HG03432 (cell line): ENCODE measurements at regions not wholly inside any gene's neighbourhood (a gene's known extent, or its start where the extent isn't known, plus 50 kb on each side); places are given as distances from the start of the nearest gene placed in this dataset.
"Not testable (repeated sequence)": the region's sequence is repeated elsewhere in the genome, so short reads cannot be mapped to it uniquely, and the experiment has no call there.

Experiments
- ATAC-seq: cut with Tn5 transposase; IDR thresholded peaks from one replicate; pipeline ENCODE4 v1.9.1; 2021; ENCODE audit warnings: mild to moderate bottlenecking, moderate library complexity; ENCODE audit not compliant: unreplicated experiment

- ATAC-seq, result no peak
Observed at GRCh38 chr3:118077332-118077731, 957.3 kb downstream of the IGSF11 start.

- ATAC-seq, result no peak
Observed at GRCh38 chr3:118080889-118081288, 953.8 kb downstream of the IGSF11 start.

DNA sequence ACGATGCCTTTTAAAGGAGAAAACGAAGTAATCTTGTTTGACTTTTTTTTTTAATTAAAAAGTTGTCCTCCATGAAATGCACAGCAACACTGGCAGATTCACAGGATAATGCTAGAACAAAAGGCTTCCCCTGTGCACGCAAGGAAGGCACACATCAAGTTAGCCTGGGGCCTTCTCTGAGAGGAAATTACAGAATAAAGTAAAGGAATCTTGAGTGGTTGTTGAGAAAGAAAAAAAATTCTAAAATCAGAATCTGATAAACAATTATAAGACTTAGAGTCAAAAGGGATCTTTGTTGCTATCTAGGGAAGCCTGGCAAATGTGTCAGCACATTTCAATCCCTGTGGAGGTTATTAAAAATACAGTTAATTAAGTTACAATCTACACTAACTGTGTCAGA is 946.0 kb downstream of the IGSF11 start:
- ATAC-seq, result no peak

GRCh38 chr3:118089563-118089962 is 945.1 kb downstream of the IGSF11 start:
- no peak for ATAC-seq

DNA sequence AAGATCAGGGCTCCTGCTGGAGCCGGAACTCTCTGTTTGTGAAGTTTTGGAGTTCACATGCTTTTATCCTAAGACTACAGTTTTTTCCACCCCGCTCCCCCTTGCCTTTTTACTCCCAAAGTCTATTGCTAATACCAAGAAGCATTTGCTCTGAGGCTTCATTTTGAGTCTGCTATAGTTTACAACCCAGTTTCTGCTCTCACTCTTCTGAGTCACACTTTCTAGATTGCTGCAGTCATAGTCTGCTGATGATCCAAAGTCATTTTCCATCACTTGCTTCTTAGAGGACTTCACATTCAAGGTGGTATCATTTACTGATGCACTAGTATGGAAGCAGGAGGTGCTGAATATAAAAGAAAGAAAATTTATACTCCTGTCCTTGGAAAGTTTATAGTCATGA is 937.4 kb downstream of the IGSF11 start:
- ATAC-seq, result no peak

GRCh38 chr3:118097660-118098059 is 937.0 kb downstream of the IGSF11 start:
- no peak for ATAC-seq

DNA sequence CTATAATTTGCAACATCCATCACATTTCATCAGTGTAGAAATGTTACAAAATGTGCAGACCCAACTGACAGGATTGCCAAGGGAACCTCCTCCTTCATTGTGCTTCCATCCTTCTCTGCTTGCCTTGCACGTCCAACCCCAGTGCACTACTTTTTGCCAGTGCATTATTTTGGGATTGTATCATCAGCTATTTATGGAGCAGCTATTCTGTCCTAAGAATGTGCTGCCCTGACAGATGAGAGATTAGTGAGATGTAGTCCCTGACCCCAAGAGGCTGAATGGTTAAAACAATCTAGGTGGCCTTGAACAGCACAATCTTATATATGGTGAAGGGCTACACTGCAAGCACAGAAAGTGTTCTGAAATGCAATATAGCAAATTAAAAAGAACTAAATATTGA is 935.8 kb downstream of the IGSF11 start:
- no peak for ATAC-seq

GRCh38 chr3:118101891-118102290 is 932.8 kb downstream of the IGSF11 start:
- no peak for ATAC-seq

DNA sequence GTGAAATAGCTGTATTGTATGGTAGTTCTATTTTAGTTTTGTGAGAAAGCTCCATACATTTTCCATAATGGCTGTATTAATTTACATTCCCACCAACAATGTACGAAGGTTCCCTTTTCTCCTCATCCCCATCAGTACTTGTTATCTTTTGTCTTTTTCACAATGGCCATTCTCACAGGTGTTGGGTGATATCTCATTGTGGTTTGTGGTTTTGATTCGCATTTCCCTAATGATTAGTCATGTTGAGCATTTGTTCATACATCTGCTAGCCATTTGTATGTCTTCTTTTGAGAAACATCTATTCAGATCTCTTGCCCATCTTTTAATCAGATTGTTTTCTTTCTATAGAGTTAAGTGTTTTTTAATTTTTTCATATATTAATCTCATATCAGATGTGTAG is 931.9 kb downstream of the IGSF11 start:
- no peak for ATAC-seq

GRCh38 chr3:118108201-118108600 is 926.4 kb downstream of the IGSF11 start:
- no peak for ATAC-seq

DNA sequence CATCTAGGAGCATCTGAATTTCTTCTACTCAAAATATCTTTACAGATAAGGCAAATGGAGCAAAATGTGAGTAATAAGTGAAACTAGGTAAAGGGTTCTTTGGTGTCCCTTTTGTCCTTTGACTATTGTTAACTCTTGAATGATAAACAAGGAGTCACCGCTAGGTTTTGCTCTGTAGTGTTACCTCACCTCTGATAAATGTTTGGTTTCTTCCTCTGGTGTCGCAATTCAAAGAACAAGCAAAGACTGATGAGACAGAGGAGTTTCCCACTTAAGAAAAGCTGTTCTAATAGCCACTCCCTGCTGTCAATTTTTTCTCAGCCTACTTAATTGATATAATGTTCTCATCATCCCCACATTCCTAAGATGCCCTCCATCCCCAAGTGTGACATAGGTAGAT is 925.9 kb downstream of the IGSF11 start:
- ATAC-seq, result no peak

DNA sequence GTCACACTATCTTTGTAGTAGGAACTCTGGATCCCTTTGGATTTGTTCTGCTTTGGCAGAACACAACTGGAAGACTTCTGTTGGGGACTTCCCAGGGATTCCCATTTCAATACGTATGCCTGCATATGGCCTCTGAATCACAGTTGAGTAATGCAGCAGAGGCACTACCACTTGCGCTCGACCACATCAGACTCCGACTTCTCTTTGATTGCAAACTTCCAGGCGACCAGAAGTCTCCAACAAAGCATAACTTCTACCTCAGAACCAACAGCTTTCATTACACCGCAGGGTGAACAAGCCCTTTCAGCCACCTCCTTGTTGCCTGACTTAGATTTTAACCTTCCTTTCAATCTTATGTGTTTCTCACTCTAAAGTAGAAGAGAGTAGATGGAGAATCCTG is 924.4 kb downstream of the IGSF11 start:
- ATAC-seq, result no peak

DNA sequence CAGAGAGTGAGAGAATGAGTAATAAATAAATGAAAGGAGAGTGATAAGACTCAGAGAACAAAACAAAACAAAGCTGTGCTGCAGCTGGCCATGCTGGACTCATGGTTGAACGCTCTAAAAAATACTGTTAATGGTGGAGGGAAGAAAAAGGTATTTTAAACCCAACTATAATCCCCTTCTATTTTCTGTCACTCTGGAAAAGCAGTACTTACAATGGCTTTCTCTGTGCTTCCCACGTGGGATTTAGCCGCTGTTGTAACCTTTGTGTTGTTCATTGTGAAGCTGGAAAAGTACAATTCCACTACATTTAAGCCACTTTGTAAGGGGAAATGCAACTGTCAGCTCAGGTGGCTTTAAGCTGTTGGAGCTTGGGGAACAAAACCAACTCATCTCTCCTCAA is 917.7 kb downstream of the IGSF11 start:
- ATAC-seq, result no peak

DNA sequence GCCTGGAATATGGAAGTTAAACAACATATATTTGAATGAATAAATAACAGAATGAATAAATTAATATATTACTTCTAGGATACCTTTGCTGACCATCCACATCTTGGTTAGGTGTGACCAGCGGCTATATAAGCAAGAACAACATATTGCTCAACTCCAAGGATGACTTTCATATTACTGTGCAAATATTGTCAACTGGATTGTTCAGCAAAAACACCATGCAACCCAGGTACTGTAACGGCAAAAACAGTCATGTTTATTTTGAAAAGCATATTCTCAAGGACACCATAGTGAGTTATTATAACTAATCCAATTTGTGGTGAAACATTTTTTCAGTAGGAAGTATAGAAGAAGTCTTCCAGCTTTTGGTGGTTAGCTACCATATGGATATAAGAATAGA is 907.9 kb downstream of the IGSF11 start:
- no peak for ATAC-seq

DNA sequence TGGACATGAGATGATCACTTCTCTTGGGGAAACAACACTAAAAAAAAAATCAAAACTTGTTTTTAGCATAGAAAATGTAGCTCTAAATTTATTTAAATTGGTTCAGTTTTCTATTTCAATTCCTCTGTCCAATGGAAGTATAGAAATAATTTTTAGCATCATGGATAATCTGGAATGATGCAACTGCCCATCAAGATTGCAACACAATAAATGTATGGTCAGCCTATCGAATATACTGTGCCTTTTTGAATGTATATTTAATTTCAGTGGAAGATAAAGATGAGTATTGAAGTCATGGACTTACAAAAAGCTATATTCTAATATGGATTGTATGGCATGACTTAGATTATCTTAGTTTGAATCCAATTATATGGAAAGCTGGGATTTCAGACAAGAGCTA is 906.7 kb downstream of the IGSF11 start:
- no peak for ATAC-seq

DNA sequence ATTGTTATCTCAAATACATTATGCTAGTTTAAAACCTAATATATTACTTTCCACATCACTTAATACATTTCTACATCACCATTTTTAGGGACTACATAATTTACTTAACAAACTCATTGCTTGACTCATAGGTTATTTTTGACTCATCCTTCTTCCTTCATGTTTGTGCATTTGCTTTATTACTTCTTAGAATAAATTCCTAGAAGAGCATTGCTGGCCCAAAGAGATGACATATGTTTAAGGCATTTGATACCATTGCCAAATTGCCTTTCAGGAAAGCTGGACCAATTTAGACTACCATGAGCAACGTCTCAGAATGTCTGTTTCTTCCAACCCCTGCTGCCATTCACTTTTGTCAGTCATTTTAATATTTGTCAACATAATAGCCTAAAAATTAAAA is 905.8 kb downstream of the IGSF11 start:
- ATAC-seq, result no peak

DNA sequence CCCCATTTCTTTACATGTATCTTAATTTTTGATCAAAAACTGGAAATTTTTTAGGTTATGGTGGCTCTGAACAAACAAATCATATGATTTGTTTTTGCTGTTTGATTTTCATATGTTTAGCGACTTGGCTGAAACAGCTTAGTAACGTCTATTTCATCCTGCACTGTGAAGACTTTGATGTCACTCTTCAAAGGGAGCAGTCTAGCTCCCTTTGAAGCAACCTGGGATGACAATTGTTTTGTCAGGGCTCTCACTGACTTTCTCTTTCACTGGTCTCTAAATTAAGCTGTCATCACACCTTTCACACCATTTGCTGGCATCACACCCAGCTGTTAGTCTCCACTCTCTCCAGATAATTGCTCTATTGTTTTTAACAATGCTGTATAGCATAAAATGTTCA is 896.9 kb downstream of the IGSF11 start:
- ATAC-seq, result no peak

DNA sequence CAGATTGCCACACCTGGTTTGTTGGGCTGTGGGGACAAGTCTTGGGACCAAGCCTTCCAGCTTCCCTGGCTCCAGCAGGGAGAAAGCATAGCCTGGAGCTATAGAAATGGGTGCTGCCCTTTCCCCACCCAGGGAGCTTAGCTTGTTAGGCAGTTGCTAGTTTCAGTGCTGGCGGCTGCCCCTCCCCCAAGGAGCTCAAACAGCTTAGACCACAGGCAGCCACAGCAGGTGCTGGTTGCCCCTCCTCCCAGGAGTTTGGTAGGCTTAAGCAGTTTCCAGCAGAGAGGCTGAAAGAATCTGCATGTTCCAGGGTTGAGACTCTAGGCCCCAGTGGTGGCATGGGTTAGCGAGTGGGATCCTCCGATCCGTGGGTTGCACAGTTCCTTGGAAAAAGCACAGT is 889.7 kb downstream of the IGSF11 start:
- ATAC-seq, result no peak

GRCh38 chr3:118146658-118147375 is 887.8 kb downstream of the IGSF11 start:
- ATAC-seq, result no peak

- ATAC-seq, result no peak
Observed at GRCh38 chr3:118151164-118151563, 883.5 kb downstream of the IGSF11 start.

- ATAC-seq, result not testable (repeated sequence)
Observed at GRCh38 chr3:118162627-118163588, 871.7 kb downstream of the IGSF11 start.

DNA sequence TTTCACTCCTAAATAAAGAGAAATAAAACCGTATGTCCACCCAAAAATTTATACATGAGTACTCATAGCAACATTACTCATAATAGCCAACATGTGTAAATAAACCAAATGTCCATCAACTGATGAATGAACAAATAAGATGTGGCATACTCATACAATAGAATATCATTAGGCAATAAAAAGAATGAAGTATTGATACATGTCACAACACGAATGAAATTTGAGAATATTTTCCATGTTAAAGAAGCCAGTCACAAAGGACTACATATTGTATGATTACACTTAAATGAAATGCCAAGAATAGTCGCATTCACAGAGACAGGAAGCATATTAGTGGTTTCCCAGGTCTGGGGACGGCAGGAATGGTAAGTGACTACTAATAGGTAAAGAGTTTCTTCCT is 869.2 kb downstream of the IGSF11 start:
- no peak for ATAC-seq
